ENCODE measurements at regions not wholly inside any gene's neighbourhood (a gene's known extent, or its start where the extent isn't known, plus 50 kb on each side); places are given as distances from the start of the nearest gene placed in this dataset.

- Mint-ChIP-seq H3K36me3 (ENCODE audit: unreplicated experiment) (no peaks in the 10 kb centered on the region), H3K4me1 (ENCODE audit: unreplicated experiment) (no peaks in the 10 kb centered on the region), H3K27ac (ENCODE audit: unreplicated experiment) (no peak overlapping the region), H3K9me3 (ENCODE audit: unreplicated experiment) (peaks cover 16% of the 10 kb centered on the region), H3K27me3 (ENCODE audit: unreplicated experiment) (no peaks in the 10 kb centered on the region), H3K4me3 (ENCODE audit: unreplicated experiment) (no peak overlapping the region)
- TF ChIP-seq, protein P1, sequence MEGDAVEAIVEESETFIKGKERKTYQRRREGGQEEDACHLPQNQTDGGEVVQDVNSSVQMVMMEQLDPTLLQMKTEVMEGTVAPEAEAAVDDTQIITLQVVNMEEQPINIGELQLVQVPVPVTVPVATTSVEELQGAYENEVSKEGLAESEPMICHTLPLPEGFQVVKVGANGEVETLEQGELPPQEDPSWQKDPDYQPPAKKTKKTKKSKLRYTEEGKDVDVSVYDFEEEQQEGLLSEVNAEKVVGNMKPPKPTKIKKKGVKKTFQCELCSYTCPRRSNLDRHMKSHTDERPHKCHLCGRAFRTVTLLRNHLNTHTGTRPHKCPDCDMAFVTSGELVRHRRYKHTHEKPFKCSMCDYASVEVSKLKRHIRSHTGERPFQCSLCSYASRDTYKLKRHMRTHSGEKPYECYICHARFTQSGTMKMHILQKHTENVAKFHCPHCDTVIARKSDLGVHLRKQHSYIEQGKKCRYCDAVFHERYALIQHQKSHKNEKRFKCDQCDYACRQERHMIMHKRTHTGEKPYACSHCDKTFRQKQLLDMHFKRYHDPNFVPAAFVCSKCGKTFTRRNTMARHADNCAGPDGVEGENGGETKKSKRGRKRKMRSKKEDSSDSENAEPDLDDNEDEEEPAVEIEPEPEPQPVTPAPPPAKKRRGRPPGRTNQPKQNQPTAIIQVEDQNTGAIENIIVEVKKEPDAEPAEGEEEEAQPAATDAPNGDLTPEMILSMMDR (IDR thresholded peaks at IDR 0.05) = no peak
- DNase-seq (ENCODE audit: extremely low spot score, unreplicated experiment) = no peak
Observed at GRCh38 chr6:164195942-164196281, 781.4 kb downstream of the QKI start.

- H3K4me3 Mint-ChIP-seq (ENCODE audit: unreplicated experiment) = no peak overlapping the region
- DNase-seq (ENCODE audit: extremely low spot score, unreplicated experiment) = no peak
- no peaks in the 10 kb centered on the region for H3K36me3 Mint-ChIP-seq (ENCODE audit: unreplicated experiment)
- H3K27me3 Mint-ChIP-seq (ENCODE audit: unreplicated experiment) = no peaks in the 10 kb centered on the region
- TF ChIP-seq, protein P1 (IDR thresholded peaks at IDR 0.05) = no peak
- no peaks in the 10 kb centered on the region for H3K4me1 Mint-ChIP-seq (ENCODE audit: unreplicated experiment)
- H3K9me3 Mint-ChIP-seq (ENCODE audit: unreplicated experiment) = peaks cover 12% of the 10 kb centered on the region
- no peak overlapping the region for H3K27ac Mint-ChIP-seq (ENCODE audit: unreplicated experiment)
Observed at GRCh38 chr6:164195278-164195941, 780.9 kb downstream of the QKI start.

DNA sequence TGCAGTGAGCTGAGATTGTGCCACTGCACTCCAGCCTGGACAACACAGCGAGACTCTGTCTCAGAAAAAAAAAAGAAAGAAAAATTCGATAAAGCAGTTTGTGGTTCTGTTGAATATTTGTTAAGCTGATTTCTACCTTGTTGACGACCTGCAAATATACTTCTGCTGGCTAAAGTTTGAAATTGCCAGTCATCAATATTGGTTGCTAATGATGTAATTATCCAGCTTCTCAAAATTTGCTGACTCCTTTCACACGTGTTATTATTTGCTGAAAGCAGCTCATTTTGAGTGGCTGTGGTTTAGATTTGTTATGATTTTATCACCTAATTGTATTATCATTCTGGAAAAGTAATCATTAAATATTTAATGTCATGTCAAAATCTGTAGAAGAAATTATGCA lies 774.3 kb downstream of the QKI start:
- TF ChIP-seq, protein P1 (IDR thresholded peaks at IDR 0.05) = no peak
- no peak for DNase-seq (ENCODE audit: extremely low spot score, unreplicated experiment)
- Mint-ChIP-seq H3K4me1 (ENCODE audit: unreplicated experiment) (no peaks in the 10 kb centered on the region), H3K27me3 (ENCODE audit: unreplicated experiment) (no peaks in the 10 kb centered on the region), H3K9me3 (ENCODE audit: unreplicated experiment) (peaks cover 12% of the 10 kb centered on the region), H3K27ac (ENCODE audit: unreplicated experiment) (no peak overlapping the region), H3K36me3 (ENCODE audit: unreplicated experiment) (no peaks in the 10 kb centered on the region), H3K4me3 (ENCODE audit: unreplicated experiment) (no peak overlapping the region)

DNA sequence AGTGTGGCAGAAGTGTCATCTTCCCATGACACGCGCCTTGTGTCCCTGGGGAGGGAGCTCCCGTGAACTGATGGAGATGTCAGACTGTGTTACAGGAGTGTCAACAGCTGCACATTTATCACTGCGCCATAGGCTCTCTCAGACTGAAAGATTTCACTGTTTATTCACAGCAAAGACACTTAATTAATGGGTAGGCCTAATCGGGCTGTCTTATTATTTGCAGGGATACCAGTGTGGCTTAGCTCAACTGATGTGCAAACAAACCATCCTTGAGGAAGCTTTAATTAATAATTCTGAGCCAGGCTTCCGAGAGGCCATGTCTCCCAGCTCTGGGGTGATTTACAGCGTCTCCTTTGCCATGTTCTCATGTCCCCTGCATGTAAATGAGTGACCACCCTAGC lies 771.0 kb downstream of the QKI start:
- Mint-ChIP-seq H3K27ac (ENCODE audit: unreplicated experiment) (no peak overlapping the region), H3K36me3 (ENCODE audit: unreplicated experiment) (no peaks in the 10 kb centered on the region), H3K4me1 (ENCODE audit: unreplicated experiment) (no peaks in the 10 kb centered on the region), H3K9me3 (ENCODE audit: unreplicated experiment) (peaks cover 12% of the 10 kb centered on the region), H3K27me3 (ENCODE audit: unreplicated experiment) (no peaks in the 10 kb centered on the region), H3K4me3 (ENCODE audit: unreplicated experiment) (no peak overlapping the region)
- peak; percentile 25 for DNase-seq (ENCODE audit: extremely low spot score, unreplicated experiment)
- TF ChIP-seq, protein P1 (IDR thresholded peaks at IDR 0.05) = no peak

DNA sequence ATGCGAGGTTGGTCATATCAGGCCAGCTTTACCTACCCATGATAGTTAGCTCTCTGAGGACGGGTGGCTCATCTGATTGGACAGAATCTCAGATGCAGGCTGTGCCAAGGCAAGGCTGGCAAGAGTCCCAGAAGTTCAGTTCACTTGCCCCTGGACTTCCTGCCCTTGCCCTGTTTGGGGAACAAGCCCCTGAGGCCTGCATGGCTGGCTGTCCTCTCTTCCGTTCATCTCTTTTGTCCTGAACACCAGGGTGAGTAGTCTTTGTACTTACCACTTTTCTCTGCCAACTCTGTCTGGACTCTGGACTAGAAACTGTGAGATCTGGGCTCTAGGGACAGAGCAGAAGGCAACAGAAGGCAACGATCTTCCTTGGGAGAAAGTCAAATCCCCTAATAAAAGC lies 769.9 kb downstream of the QKI start:
- Mint-ChIP-seq H3K27me3 (ENCODE audit: unreplicated experiment) (no peaks in the 10 kb centered on the region), H3K27ac (ENCODE audit: unreplicated experiment) (no peak overlapping the region), H3K9me3 (ENCODE audit: unreplicated experiment) (peaks cover 5% of the 10 kb centered on the region), H3K36me3 (ENCODE audit: unreplicated experiment) (no peaks in the 10 kb centered on the region), H3K4me1 (ENCODE audit: unreplicated experiment) (no peaks in the 10 kb centered on the region), H3K4me3 (ENCODE audit: unreplicated experiment) (no peak overlapping the region)
- DNase-seq (ENCODE audit: extremely low spot score, unreplicated experiment) = peak; percentile 71
- TF ChIP-seq, protein P1 (IDR thresholded peaks at IDR 0.05) = no peak
